ENCODE measurements at regions not wholly inside any gene's neighbourhood (a gene's known extent, or its start where the extent isn't known, plus 50 kb on each side); places are given as distances from the start of the nearest gene placed in this dataset.

DNA sequence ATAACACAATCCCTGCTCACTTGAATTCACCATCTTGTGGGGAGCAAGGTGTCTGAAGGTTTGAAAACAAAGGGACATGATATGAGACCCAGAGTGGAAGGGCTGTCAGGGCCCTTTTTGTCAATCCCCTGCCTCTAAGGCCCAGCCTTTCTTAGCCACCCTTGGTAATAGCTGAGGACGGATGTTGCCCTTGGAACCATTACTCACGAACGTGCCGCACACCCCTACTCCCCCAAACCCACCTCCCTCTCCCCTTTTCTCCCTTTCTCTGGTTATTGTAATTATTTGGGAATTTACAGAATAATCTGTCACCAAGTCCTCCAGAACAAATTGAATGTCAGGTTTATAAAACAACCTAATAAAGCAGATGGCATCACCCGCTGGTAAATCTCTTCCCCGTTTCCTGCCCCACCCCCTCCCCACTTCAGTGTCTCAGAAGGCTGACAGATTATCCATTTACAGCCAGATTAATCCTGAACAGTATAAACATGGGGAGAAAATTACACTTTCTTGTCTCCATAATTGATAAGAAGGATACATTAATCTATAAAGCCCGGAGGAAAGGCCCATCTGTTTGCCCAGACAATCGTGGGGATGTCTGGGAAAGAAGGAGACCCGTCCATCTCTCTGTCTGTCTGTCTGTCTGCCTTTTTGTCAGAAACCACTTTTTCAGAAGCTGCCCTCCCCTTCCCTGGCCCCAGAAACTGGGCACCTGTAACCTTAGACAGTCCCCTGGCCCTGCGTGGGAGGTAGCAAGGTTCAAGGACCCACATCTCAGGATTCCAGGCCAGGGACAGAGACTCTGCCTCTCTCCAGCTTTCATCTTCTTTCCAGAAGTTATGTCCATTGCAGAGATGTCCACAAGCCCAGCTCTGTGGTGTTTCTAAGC lies 60.6 kb upstream of the CD34 start:
- DNase-seq = no peak

- no peak for DNase-seq
Measured at GRCh38 chr1:207970329-207971233, 59.7 kb upstream of the CD34 start.

DNA sequence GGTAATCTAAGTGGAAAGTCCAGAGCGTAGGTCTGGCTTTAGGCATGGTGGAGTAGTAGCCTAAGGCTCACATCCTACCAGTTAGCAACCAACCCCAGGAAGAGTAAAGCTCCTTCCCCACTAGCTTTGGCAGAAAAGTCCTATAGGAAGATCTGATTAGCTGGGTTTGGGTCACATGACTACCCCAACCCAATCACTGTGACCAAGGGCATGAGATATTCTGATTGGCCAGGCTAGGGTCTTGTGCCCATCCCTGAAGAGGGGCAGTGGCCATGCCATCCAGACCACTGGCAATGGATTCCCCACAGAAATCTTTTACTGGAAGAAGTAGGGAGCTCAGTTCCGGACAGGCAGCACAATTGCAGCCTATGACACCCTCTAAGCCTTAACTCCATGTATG lies 58.6 kb upstream of the CD34 start:
- no peak for DNase-seq

GRCh38 chr1:207968521-207969009 lies 57.6 kb upstream of the CD34 start:
- DNase-seq = no peak

DNA sequence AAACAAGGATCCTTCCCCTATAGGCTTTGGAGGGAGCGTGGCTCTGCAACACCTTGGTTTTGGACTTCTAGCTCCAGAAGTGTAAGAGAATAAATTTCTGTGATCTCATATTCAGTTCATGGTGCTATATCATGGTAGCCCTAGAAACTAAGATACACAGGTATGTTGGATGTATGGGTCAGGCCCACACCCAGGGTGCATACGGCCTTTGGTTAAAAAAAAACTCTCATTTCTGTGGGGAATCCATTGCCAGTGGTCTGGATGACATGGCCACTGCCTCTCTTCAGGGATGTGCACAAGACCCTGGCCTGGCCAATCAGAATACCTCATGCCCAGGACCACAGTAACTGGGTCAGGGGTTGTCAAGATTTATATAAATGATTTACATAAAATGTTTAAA lies 56.8 kb upstream of the CD34 start:
- no peak for DNase-seq

- no peak for DNase-seq
Measured at GRCh38 chr1:207966521-207966920, 55.6 kb upstream of the CD34 start.

DNA sequence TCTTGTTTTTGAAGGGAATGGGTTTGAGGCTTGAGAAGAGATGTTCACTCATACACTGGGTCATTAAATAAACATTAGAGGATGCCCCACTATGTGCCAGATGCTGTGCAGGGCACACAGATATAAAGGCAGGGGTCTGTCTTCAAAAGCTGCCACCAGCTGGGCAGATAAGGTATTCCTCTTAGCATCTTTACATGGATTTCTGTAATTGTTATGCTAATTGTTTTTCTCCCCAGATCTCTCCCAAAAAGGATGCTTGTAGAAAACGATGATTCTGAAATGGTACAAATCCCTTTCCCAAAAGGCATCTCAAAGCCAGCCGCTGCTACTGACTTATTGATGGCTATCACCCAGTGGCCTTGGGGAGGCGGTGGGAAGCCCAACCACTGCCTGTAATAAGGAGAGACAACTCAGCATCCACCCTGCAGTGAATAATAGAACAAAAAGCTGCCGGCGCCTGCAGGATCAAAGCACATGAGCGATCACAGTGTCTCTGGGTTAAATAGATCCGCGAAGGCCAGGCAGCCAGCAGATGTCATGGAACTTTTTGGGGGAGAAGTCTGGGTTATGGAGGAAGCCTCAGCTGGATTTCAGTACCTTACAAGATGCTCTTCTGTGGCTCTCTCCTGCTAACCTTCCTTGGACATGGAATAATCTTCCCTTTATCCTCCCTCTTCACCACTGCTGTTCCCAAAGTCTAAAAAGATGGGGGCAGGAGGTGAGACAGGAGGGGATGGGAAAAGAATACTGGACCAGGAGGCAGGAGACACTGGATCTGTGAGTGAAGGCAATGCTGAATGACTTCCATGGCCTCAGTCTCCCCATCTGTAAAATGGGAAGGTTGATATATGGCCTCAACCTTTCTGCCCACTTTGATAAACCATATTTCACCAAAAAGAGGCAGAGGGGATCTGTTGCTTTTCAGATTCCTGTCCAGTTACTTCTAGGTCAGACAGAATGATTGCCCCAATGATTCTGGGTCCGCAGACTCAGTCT lies 54.8 kb upstream of the CD34 start:
- DNase-seq = no peak

DNA sequence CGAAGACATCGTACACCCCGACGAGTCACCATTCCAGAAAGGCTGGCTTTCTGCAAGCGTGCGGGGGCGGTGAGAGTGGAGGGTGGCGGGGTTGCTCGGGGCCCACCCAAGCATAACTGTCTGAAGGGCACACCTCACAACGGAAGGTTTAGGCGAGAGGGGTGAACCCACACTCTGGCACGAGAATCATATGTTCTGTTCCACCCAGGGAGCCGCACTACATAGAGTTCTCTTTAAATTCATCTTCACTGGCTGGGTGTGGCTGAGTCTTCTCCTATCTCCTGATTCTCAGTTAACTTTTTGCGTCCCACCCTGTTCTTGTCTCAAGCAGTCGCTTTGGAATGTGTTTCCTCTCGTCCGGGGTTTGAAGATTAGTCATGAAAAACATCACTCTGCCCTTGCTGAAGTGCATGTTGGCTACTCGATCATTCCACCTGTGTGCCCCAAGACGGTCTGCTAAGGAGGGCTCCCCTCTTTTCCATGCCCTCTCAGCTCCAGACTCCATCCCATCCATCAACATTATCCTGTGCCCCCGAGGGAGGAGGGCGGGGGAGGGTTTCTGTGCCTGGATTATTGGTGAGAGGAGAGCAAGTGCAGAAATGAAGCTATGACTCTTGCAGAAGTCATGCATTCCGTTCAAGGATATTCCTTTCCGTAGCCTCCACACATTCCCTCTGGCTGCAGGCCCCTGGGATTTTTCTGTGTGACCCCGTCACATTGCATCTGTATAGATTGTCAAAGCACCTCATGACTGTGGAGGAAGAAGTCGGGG lies 53.5 kb upstream of the CD34 start:
- no peak for DNase-seq

GRCh38 chr1:207963427-207964194 lies 52.7 kb upstream of the CD34 start:
- DNase-seq = peak; percentile 94

- DNase-seq = no peak
Measured at GRCh38 chr1:207962716-207963426, 51.9 kb upstream of the CD34 start.
